ENCODE measurements at regions not wholly inside any gene's neighbourhood (a gene's known extent, or its start where the extent isn't known, plus 50 kb on each side); places are given as distances from the start of the nearest gene placed in this dataset.
"Not testable (repeated sequence)": the region's sequence is repeated elsewhere in the genome, so short reads cannot be mapped to it uniquely, and the experiment has no call there.

- WGBS, 2 donors (ENCODE audit: low coverage in 1 of 2) = 49 to 52% methylated on average over 2 of the region's 2 CpGs
- in situ Hi-C loops (cut with MboI; ENCODE audit: low pct_ligation_motif_present in 1 of 4, low pct_unique_long_range_greater_than_20kb in 1 of 4, low sequenced_read_pairs in 3 of 4) = no loop called here
- Histone ChIP-seq H3K27me3 (no peaks in the 10 kb centered on the region), H3K27ac (no peak overlapping the region), H3K4me3 (no peak overlapping the region), H3K36me3 (no peaks in the 10 kb centered on the region), H3K9me3 (no peaks in the 10 kb centered on the region), H3K4me1 (no peaks in the 10 kb centered on the region)
- intact Hi-C loops (cut with DNase I; ENCODE audit: low total_unique reads) = no loop called here
- TF ChIP-seq EP300 (IDR thresholded peaks at IDR 0.05; ENCODE audit: low read depth) (no peak), POLR2AphosphoS5 (IDR thresholded peaks at IDR 0.05) (no peak), CTCF (IDR thresholded peaks at IDR 0.05) (no peak), POLR2A (IDR thresholded peaks at IDR 0.05) (no peak)
- no peak for DNase-seq
Observed at GRCh38 chr14:82009993-82010392, 476.3 kb upstream of the SEL1L start.

- WGBS, 2 donors (ENCODE audit: low coverage in 1 of 2) = 100% methylated on average over 1 of the region's 3 CpGs; no CpG with 5 or more reads in 1 of the 2 donors
- intact Hi-C loops (cut with DNase I; ENCODE audit: low total_unique reads) = no loop called here
- H3K27ac ChIP-seq = no peak overlapping the region
- in situ Hi-C loops (cut with MboI; ENCODE audit: low pct_ligation_motif_present in 1 of 4, low pct_unique_long_range_greater_than_20kb in 1 of 4, low sequenced_read_pairs in 3 of 4) = no loop called here
- H3K36me3 ChIP-seq = no peaks in the 10 kb centered on the region
- no peak for DNase-seq
- TF ChIP-seq POLR2A (IDR thresholded peaks at IDR 0.05) (no peak), POLR2AphosphoS5 (IDR thresholded peaks at IDR 0.05) (no peak), EP300 (IDR thresholded peaks at IDR 0.05; ENCODE audit: low read depth) (no peak), CTCF (IDR thresholded peaks at IDR 0.05) (no peak)
- H3K9me3 ChIP-seq = no peaks in the 10 kb centered on the region
- H3K4me1 ChIP-seq = no peaks in the 10 kb centered on the region
- H3K4me3 ChIP-seq = no peak overlapping the region
- H3K27me3 ChIP-seq = no peaks in the 10 kb centered on the region
Observed at GRCh38 chr14:82011460-82011859, 477.8 kb upstream of the SEL1L start.

GRCh38 chr14:82029038-82029437 is 495.4 kb upstream of the SEL1L start:
- in situ Hi-C loops (cut with MboI; ENCODE audit: low pct_ligation_motif_present in 1 of 4, low pct_unique_long_range_greater_than_20kb in 1 of 4, low sequenced_read_pairs in 3 of 4) (no loop called here), intact Hi-C loops (cut with DNase I; ENCODE audit: low total_unique reads) (no loop called here)
- Histone ChIP-seq H3K4me1 (no peaks in the 10 kb centered on the region), H3K27ac (no peak overlapping the region), H3K9me3 (no peaks in the 10 kb centered on the region), H3K36me3 (no peaks in the 10 kb centered on the region), H3K27me3 (no peaks in the 10 kb centered on the region), H3K4me3 (no peak overlapping the region)
- WGBS, 2 donors (ENCODE audit: low coverage in 1 of 2) = 25 to 53% methylated on average over 1 of the region's 1 CpG
- TF ChIP-seq CTCF (IDR thresholded peaks at IDR 0.05) = no peak
- TF ChIP-seq POLR2AphosphoS5 (IDR thresholded peaks at IDR 0.05) = no peak
- TF ChIP-seq POLR2A (IDR thresholded peaks at IDR 0.05) = no peak
- TF ChIP-seq EP300 (IDR thresholded peaks at IDR 0.05; ENCODE audit: low read depth) = no peak
- DNase-seq = no peak

GRCh38 chr14:82035397-82035796 is 501.7 kb upstream of the SEL1L start:
- Histone ChIP-seq H3K4me3 (no peak overlapping the region), H3K27ac (no peak overlapping the region), H3K27me3 (no peaks in the 10 kb centered on the region), H3K36me3 (no peaks in the 10 kb centered on the region), H3K9me3 (no peaks in the 10 kb centered on the region), H3K4me1 (no peaks in the 10 kb centered on the region)
- WGBS, 2 donors (ENCODE audit: low coverage in 1 of 2) = 58% methylated on average over 3 of the region's 3 CpGs; no CpG with 5 or more reads in 1 of the 2 donors
- DNase-seq = no peak
- no peak for TF ChIP-seq POLR2AphosphoS5 (IDR thresholded peaks at IDR 0.05)
- TF ChIP-seq POLR2A (IDR thresholded peaks at IDR 0.05) = no peak
- no peak for TF ChIP-seq CTCF (IDR thresholded peaks at IDR 0.05)
- TF ChIP-seq EP300 (IDR thresholded peaks at IDR 0.05; ENCODE audit: low read depth) = no peak
- intact Hi-C loops (cut with DNase I; ENCODE audit: low total_unique reads) = no loop called here
- in situ Hi-C loops (cut with MboI; ENCODE audit: low pct_ligation_motif_present in 1 of 4, low pct_unique_long_range_greater_than_20kb in 1 of 4, low sequenced_read_pairs in 3 of 4) = no loop called here

- H3K36me3 ChIP-seq; H3K4me1 ChIP-seq; in situ Hi-C loops (cut with MboI; ENCODE audit: low pct_ligation_motif_present in 1 of 4, low pct_unique_long_range_greater_than_20kb in 1 of 4, low sequenced_read_pairs in 3 of 4); intact Hi-C loops (cut with DNase I; ENCODE audit: low total_unique reads); H3K27ac ChIP-seq; H3K27me3 ChIP-seq; DNase-seq; H3K9me3 ChIP-seq; H3K4me3 ChIP-seq: not testable (repeated sequence)
- 87 to 90% methylated on average over 3 of the region's 3 CpGs for WGBS, 2 donors (ENCODE audit: low coverage in 1 of 2)
Observed at GRCh38 chr14:82038066-82038465, 504.4 kb upstream of the SEL1L start.

All from transverse colon (tissue), 4 donors.